ENCODE measurements at regions not wholly inside any gene's neighbourhood (a gene's known extent, or its start where the extent isn't known, plus 50 kb on each side); places are given as distances from the start of the nearest gene placed in this dataset.
A peak's percentile ranks its signal among the peaks of the same experiment; 100 is the strongest.

GRCh38 chr2:157172239-157172638 is 85.3 kb upstream of the GALNT5 start:
- ATAC-seq (ENCODE audit: low FRiP score in 2 of 2) (no peak), DNase-seq (no peak)
- no peak for TF ChIP-seq CTCF (IDR thresholded peaks at IDR 0.05)
- TF ChIP-seq EP300 (IDR thresholded peaks at IDR 0.05), result no peak
- TF ChIP-seq POLR2AphosphoS5 (IDR thresholded peaks at IDR 0.05), result no peak
- TF ChIP-seq POLR2A (IDR thresholded peaks at IDR 0.05), result no peak
- Histone ChIP-seq H3K27ac (no peak overlapping the region), H3K4me1 (no peaks in the 10 kb centered on the region), H3K27me3 (no peaks in the 10 kb centered on the region), H3K36me3 (no peaks in the 10 kb centered on the region), H3K4me3 (no peak overlapping the region), H3K9me3 (no peaks in the 10 kb centered on the region)

GRCh38 chr2:157172866-157173578 is 84.5 kb upstream of the GALNT5 start:
- no peak overlapping the region for H3K4me3 ChIP-seq
- WGBS, 2 donors, result 56 to 76% methylated on average over 3 of the region's 3 CpGs
- H3K4me1 ChIP-seq, result no peaks in the 10 kb centered on the region
- H3K27me3 ChIP-seq, result no peaks in the 10 kb centered on the region
- no peak for TF ChIP-seq POLR2A (IDR thresholded peaks at IDR 0.05)
- TF ChIP-seq CTCF (IDR thresholded peaks at IDR 0.05), result no peak
- H3K9me3 ChIP-seq, result no peaks in the 10 kb centered on the region
- no peak overlapping the region for H3K27ac ChIP-seq
- DNase-seq (no peak), ATAC-seq (ENCODE audit: low FRiP score in 2 of 2) (no peak)
- H3K36me3 ChIP-seq, result no peaks in the 10 kb centered on the region

- peak in 1 of 2 donors; percentile 77 for TF ChIP-seq POLR2AphosphoS5 (IDR thresholded peaks at IDR 0.05)
- no peak for TF ChIP-seq POLR2A (IDR thresholded peaks at IDR 0.05)
- TF ChIP-seq EP300 (IDR thresholded peaks at IDR 0.05), result no peak
- no peak for TF ChIP-seq CTCF (IDR thresholded peaks at IDR 0.05)
- Histone ChIP-seq H3K4me1 (no peaks in the 10 kb centered on the region), H3K27me3 (no peaks in the 10 kb centered on the region), H3K9me3 (no peaks in the 10 kb centered on the region), H3K4me3 (no peak overlapping the region), H3K36me3 (no peaks in the 10 kb centered on the region), H3K27ac (no peak overlapping the region)
- peak; percentile 76 to 77 for ATAC-seq (ENCODE audit: low FRiP score in 2 of 2)
- WGBS, 2 donors, result 49 to 50% methylated on average over 5 of the region's 5 CpGs
- DNase-seq, result no peak
Measured at GRCh38 chr2:157173740-157174184, 83.7 kb upstream of the GALNT5 start.

- Histone ChIP-seq H3K36me3 (no peaks in the 10 kb centered on the region), H3K27ac (no peak overlapping the region), H3K27me3 (no peaks in the 10 kb centered on the region), H3K4me3 (no peak overlapping the region), H3K9me3 (no peaks in the 10 kb centered on the region), H3K4me1 (no peaks in the 10 kb centered on the region)
- WGBS, 2 donors, result 82 to 88% methylated on average over 2 of the region's 2 CpGs
- DNase-seq (no peak), ATAC-seq (ENCODE audit: low FRiP score in 2 of 2) (no peak)
- no peak for TF ChIP-seq CTCF (IDR thresholded peaks at IDR 0.05)
- TF ChIP-seq EP300 (IDR thresholded peaks at IDR 0.05), result no peak
- TF ChIP-seq POLR2AphosphoS5 (IDR thresholded peaks at IDR 0.05), result no peak
- TF ChIP-seq POLR2A (IDR thresholded peaks at IDR 0.05), result no peak
Measured at GRCh38 chr2:157174321-157174720, 83.2 kb upstream of the GALNT5 start.

- Histone ChIP-seq H3K27me3 (no peaks in the 10 kb centered on the region), H3K27ac (no peak overlapping the region), H3K4me3 (no peak overlapping the region), H3K9me3 (no peaks in the 10 kb centered on the region), H3K36me3 (no peaks in the 10 kb centered on the region), H3K4me1 (peaks cover 0 to 3% (median 0%) of the 10 kb centered on the region in 4 donors)
- WGBS, 2 donors, result 80 to 93% methylated on average over 3 of the region's 3 CpGs
- TF ChIP-seq EP300 (IDR thresholded peaks at IDR 0.05) (no peak), POLR2AphosphoS5 (IDR thresholded peaks at IDR 0.05) (no peak), CTCF (IDR thresholded peaks at IDR 0.05) (no peak), POLR2A (IDR thresholded peaks at IDR 0.05) (no peak)
- DNase-seq (no peak), ATAC-seq (ENCODE audit: low FRiP score in 2 of 2) (no peak)
Measured at GRCh38 chr2:157176602-157177001, 80.9 kb upstream of the GALNT5 start.
